Fibroblast of pulmonary artery (primary cell): ENCODE measurements at regions not wholly inside any gene's neighbourhood (a gene's known extent, or its start where the extent isn't known, plus 50 kb on each side); places are given as distances from the start of the nearest gene placed in this dataset.

Experiments
- DNase-seq: peaks from one replicate; pipeline ENCODE4 v3.0.0-alpha.2; 2010; ENCODE audit warnings: low read depth
- H3K4me3 ChIP-seq: replicated peaks from 2 replicates; pipeline ENCODE4 v1.5.1; 2011; ENCODE audit warnings: low read depth, mild to moderate bottlenecking, control low read depth, low read length, moderate library complexity
- TF ChIP-seq, protein P1 (sequence below): IDR thresholded peaks from 2 replicates; pipeline ENCODE4 v1.5.1; 2011; ENCODE audit warnings: mild to moderate bottlenecking, control low read depth, low read length, inconsistent platforms; ENCODE audit errors: missing control alignments

DNA sequence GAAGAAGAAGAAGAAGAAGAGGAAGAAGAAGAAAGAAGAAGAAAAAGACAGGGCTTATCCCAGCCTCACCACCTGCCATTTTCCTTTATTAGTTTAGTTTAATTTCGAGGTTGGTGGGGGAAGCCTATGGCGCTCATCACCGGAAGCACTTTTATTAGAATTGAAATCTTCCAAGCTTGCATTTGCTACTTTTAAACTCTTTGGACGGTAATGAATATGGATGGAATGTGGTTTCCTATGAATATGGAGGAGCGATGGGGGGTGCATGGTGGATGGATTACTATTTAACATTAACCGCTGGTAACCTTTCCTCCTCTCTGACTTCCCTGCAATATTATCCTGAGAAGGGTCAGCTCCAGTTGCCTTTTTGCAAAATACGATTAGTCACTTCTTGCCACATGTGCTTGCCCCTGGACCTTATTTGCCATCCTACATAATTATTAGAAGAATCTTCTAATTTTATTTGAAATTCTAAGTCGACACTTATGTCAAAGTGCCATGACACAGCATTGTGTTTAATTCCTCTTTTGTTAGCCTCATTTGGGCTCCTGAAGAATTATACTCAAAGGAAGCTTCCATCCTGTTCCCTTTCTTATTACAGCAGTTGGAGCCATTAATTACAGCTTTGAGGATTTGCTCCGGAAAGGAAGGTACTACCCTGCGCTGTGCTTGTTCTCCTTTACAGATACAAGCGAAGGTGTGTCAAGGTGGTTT, 424.5 kb downstream of the VRK1 start:
- TF ChIP-seq, protein P1, sequence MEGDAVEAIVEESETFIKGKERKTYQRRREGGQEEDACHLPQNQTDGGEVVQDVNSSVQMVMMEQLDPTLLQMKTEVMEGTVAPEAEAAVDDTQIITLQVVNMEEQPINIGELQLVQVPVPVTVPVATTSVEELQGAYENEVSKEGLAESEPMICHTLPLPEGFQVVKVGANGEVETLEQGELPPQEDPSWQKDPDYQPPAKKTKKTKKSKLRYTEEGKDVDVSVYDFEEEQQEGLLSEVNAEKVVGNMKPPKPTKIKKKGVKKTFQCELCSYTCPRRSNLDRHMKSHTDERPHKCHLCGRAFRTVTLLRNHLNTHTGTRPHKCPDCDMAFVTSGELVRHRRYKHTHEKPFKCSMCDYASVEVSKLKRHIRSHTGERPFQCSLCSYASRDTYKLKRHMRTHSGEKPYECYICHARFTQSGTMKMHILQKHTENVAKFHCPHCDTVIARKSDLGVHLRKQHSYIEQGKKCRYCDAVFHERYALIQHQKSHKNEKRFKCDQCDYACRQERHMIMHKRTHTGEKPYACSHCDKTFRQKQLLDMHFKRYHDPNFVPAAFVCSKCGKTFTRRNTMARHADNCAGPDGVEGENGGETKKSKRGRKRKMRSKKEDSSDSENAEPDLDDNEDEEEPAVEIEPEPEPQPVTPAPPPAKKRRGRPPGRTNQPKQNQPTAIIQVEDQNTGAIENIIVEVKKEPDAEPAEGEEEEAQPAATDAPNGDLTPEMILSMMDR = no peak
- DNase-seq = no peak
- H3K4me3 ChIP-seq = no peak overlapping the region

DNA sequence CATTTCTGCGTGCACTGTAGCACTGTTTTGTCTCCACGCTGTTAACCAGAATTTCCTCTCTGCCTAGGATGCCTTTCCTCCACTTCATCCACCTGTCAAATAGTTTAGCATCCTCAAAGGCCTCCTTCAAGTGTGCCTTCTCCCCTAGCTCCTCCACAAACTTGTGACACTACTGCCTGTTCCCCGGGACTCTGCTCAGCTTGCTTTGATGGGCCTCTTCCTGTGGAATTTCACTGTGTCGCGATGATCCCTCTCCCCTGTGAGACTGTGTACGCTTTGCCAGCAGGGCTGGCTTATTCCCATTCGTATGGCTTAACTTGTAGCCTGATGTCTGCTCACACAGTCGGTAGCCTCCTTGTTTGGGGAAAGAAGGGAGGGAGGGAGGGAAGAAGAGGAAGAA, 426.8 kb downstream of the VRK1 start:
- TF ChIP-seq, protein P1 = no peak
- no peak overlapping the region for H3K4me3 ChIP-seq
- no peak for DNase-seq

DNA sequence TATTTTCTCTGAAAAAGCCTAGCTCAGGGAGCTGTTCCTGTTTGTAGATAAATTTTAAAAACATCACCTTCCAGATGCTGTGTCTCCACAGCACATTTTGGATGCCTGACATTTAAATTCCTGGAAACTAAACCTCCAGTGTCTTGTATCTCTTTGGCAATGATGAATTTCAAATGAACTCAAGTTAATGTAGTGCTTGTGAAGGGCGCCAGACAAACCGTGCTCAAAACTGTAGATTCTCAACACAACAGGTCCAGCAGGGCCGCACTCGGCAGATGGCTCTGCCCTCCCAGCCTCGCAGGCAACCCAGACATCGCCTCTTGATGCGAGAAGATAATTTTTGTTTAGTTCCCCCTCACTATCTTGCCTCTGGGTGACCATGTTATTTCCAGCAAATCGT, 432.9 kb downstream of the VRK1 start:
- DNase-seq = no peak
- TF ChIP-seq, protein P1 = no peak
- H3K4me3 ChIP-seq = no peak overlapping the region

DNA sequence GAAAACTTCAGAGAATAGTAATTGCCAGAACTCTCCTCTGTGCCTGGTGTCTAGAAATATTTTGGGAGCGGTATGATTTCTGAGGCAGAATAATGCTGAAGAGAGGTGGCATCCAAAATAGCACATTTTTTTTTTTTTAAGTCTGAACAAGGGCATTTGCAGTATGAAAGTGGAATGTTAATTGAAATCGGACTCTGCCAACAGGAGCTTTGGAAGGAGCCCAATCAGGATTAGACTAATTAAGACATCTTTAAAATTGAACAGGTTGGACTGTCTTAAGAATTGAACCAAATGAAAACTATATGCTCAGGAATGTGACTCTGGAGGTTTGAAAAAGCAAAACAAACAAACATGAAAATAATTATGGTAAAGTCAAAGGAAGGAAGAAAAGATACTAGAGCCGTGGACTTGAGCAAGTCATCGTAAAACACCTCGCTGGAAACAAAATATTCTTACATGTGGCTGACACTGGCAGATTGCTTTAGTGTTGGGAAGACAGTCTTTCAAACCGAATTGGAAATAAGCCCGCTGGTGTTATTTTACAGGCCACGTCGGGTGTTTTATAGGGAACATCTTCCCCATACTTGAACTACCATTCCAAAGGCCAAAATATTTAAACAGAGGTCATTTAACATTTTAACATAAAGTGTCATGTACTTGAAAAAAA, 436.3 kb downstream of the VRK1 start:
- TF ChIP-seq, protein P1 = no peak
- DNase-seq = no peak
- H3K4me3 ChIP-seq = no peak overlapping the region

DNA sequence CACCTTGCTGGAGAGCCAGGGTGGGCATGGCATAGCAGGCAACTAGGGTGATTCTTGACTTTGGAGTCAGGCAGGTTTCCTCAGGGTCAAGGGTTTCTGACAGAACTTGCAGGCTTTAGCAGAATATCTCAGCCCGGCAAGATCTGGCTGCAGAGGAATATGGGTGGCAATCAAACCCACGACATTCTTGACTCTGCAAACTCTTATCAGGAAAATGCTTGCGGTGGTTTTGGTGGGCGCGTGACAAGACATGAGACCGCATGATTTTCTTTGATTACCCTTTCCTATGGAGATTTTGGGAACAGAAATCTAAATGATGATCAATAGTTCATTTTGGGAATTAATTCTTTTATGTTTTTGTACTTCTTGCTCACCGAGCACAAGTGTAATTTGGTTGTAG, 449.5 kb downstream of the VRK1 start:
- no peak for DNase-seq
- TF ChIP-seq, protein P1 = no peak
- no peak overlapping the region for H3K4me3 ChIP-seq

DNA sequence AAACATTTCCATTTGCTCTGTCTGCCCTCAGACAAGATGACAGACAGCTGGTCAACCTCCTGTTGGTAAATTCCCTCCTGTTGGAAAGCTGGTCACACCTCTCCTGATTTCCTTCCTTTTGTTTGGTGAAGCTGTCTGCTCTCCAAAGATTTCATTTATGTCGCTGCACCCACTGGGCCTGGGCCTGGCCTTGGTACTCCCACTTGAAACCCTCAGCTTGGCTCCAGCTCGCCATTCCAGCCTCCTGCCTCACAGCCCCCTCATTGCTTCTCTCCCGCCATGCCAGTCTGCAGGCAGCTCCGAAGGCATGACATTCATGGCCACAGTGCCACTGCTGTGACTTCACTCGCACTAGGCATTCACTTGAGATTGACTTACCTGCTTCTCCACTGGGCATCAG, 451.8 kb downstream of the VRK1 start:
- TF ChIP-seq, protein P1 = no peak
- no peak for DNase-seq

DNA sequence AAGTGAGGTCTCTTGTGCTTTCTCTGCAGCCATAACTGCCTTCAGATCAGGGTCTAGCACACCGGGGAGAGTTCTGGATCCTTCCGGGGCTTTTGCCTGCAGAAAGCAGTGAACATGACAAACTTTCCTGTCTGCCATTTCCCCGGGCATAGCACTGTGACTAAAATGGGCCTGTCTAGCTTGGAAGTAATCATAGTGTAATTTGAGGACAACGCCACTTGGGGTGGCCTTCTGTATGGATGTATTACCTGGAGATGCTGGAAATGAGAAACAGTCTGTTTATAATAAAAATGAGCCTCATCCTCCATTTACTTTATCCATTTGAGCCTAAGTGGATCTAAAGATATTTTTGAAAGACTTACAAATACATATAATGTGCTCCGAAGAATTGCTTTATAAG, 453.7 kb downstream of the VRK1 start:
- TF ChIP-seq, protein P1 = no peak
- no peak overlapping the region for H3K4me3 ChIP-seq
- no peak for DNase-seq

More for the DNA sequence above, 451.8 kb downstream of the VRK1 start:
- H3K4me3 ChIP-seq = no peak overlapping the region
